ENCODE measurements at regions not wholly inside any gene's neighbourhood (a gene's known extent, or its start where the extent isn't known, plus 50 kb on each side); places are given as distances from the start of the nearest gene placed in this dataset.
A peak's percentile ranks its signal among the peaks of the same experiment; 100 is the strongest.

GRCh38 chr1:38577937-38578270 is 281.7 kb downstream of the RRAGC start:
- Histone ChIP-seq H3K4me3 (replicated peaks in 1 of 2; ENCODE audit: low read depth in 1 of 2, low read length in 2 of 2) (no peak overlapping the region), H4K20me1 (ENCODE audit: insufficient read depth) (no peaks in the 10 kb centered on the region), H3K4me2 (ENCODE audit: low read length) (no peak overlapping the region), H3K27ac (ENCODE audit: low read depth, low read length) (no peak overlapping the region), H3K9me2 (ENCODE audit: insufficient read depth) (no peaks in the 10 kb centered on the region), H3K36me3 (ENCODE audit: control insufficient read depth in 1 of 2, insufficient read depth in 2 of 2, low read length in 2 of 2) (no peaks in the 10 kb centered on the region), H3K79me2 (ENCODE audit: insufficient read depth, low read length) (no peaks in the 10 kb centered on the region), H3K4me1 (ENCODE audit: control insufficient read depth in 1 of 2, insufficient read depth in 2 of 2, low read length in 2 of 2) (no peaks in the 10 kb centered on the region), H3K9me3 (ENCODE audit: control insufficient read depth in 1 of 2, insufficient read depth in 1 of 2, low read depth in 1 of 2, low read length in 2 of 2) (no peaks in the 10 kb centered on the region), H2AFZ (ENCODE audit: low read depth, low read length, poor library complexity, severe bottlenecking) (no peak overlapping the region), H3K9ac (ENCODE audit: low read length) (no peak overlapping the region), H3K27me3 (ENCODE audit: insufficient read depth, low read length) (no peaks in the 10 kb centered on the region)
- RAD21 ChIA-PET (ENCODE audit: low non-redundant PET in 1 of 2, low total read pairs in 2 of 2, uncharacterized antibody in 2 of 2, unreplicated experiment in 2 of 2): no interaction called here
- no peak for ATAC-seq
- POLR2A ChIA-PET: no interaction called here
- DNase-seq (ENCODE audit: low read depth, low spot score): no peak
- TF ChIP-seq ATF3 (IDR thresholded peaks at IDR 0.05): no peak
- intact Hi-C loops (cut with micrococcal nuclease): no loop called here
- CTCF ChIA-PET: no interaction called here
- no TSS peak for BruUV-seq (replicated peaks)

- Histone ChIP-seq H3K9me2 (ENCODE audit: insufficient read depth) (no peaks in the 10 kb centered on the region), H3K4me3 (replicated peaks in 1 of 2; ENCODE audit: low read depth in 1 of 2, low read length in 2 of 2) (no peak overlapping the region), H3K4me2 (ENCODE audit: low read length) (no peak overlapping the region), H3K27me3 (ENCODE audit: insufficient read depth, low read length) (no peaks in the 10 kb centered on the region), H3K9me3 (ENCODE audit: control insufficient read depth in 1 of 2, insufficient read depth in 1 of 2, low read depth in 1 of 2, low read length in 2 of 2) (no peaks in the 10 kb centered on the region), H3K79me2 (ENCODE audit: insufficient read depth, low read length) (no peaks in the 10 kb centered on the region), H3K36me3 (ENCODE audit: control insufficient read depth in 1 of 2, insufficient read depth in 2 of 2, low read length in 2 of 2) (no peaks in the 10 kb centered on the region), H3K9ac (ENCODE audit: low read length) (no peak overlapping the region), H3K4me1 (ENCODE audit: control insufficient read depth in 1 of 2, insufficient read depth in 2 of 2, low read length in 2 of 2) (no peaks in the 10 kb centered on the region), H3K27ac (ENCODE audit: low read depth, low read length) (no peak overlapping the region), H4K20me1 (ENCODE audit: insufficient read depth) (no peaks in the 10 kb centered on the region), H2AFZ (ENCODE audit: low read depth, low read length, poor library complexity, severe bottlenecking) (no peak overlapping the region)
- intact Hi-C loops (cut with micrococcal nuclease): no loop called here
- POLR2A ChIA-PET: no interaction called here
- RAD21 ChIA-PET (ENCODE audit: low non-redundant PET in 1 of 2, low total read pairs in 2 of 2, uncharacterized antibody in 2 of 2, unreplicated experiment in 2 of 2): no interaction called here
- CTCF ChIA-PET: no interaction called here
- TF ChIP-seq YY1 (IDR thresholded peaks at IDR 0.05; ENCODE audit: extremely low read depth, insufficient replicate concordance, low read depth, low read length) (no peak), ATF3 (IDR thresholded peaks at IDR 0.05) (no peak), ELF1 (IDR thresholded peaks at IDR 0.05; ENCODE audit: borderline replicate concordance, low read depth) (no peak), MAX (IDR thresholded peaks at IDR 0.05) (no peak), RAD21 (IDR thresholded peaks at IDR 0.05; ENCODE audit: low read depth) (no peak), CBX3 (IDR thresholded peaks at IDR 0.05; ENCODE audit: low read depth) (no peak), TCF7L2 (IDR thresholded peaks at IDR 0.05; ENCODE audit: borderline replicate concordance, extremely low read depth, insufficient read depth, insufficient read length) (no peak), SP1 (IDR thresholded peaks at IDR 0.05; ENCODE audit: low read depth) (no peak), EZH2 (IDR thresholded peaks at IDR 0.05) (no peak), ZFX (IDR thresholded peaks at IDR 0.05) (no peak), SIN3A (IDR thresholded peaks at IDR 0.05; ENCODE audit: low read depth) (no peak)
- TF ChIP-seq, protein P1, sequence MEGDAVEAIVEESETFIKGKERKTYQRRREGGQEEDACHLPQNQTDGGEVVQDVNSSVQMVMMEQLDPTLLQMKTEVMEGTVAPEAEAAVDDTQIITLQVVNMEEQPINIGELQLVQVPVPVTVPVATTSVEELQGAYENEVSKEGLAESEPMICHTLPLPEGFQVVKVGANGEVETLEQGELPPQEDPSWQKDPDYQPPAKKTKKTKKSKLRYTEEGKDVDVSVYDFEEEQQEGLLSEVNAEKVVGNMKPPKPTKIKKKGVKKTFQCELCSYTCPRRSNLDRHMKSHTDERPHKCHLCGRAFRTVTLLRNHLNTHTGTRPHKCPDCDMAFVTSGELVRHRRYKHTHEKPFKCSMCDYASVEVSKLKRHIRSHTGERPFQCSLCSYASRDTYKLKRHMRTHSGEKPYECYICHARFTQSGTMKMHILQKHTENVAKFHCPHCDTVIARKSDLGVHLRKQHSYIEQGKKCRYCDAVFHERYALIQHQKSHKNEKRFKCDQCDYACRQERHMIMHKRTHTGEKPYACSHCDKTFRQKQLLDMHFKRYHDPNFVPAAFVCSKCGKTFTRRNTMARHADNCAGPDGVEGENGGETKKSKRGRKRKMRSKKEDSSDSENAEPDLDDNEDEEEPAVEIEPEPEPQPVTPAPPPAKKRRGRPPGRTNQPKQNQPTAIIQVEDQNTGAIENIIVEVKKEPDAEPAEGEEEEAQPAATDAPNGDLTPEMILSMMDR (IDR thresholded peaks at IDR 0.05 in 2 of 3, conservative IDR thresholded peaks at IDR 0.05 in 1 of 3; ENCODE audit: borderline replicate concordance in 1 of 3, insufficient read depth in 1 of 3, low read depth in 2 of 3, low read length in 2 of 3): no peak
- DNase-seq (ENCODE audit: low read depth, low spot score) (no peak), ATAC-seq (peak; percentile 57; the same call in 1 of the 2 replicates)
- no TSS peak for BruUV-seq (replicated peaks)
Observed at GRCh38 chr1:38577385-38577784, 282.2 kb downstream of the RRAGC start.
